ENCODE measurements at regions not wholly inside any gene's neighbourhood (a gene's known extent, or its start where the extent isn't known, plus 50 kb on each side); places are given as distances from the start of the nearest gene placed in this dataset.

DNA sequence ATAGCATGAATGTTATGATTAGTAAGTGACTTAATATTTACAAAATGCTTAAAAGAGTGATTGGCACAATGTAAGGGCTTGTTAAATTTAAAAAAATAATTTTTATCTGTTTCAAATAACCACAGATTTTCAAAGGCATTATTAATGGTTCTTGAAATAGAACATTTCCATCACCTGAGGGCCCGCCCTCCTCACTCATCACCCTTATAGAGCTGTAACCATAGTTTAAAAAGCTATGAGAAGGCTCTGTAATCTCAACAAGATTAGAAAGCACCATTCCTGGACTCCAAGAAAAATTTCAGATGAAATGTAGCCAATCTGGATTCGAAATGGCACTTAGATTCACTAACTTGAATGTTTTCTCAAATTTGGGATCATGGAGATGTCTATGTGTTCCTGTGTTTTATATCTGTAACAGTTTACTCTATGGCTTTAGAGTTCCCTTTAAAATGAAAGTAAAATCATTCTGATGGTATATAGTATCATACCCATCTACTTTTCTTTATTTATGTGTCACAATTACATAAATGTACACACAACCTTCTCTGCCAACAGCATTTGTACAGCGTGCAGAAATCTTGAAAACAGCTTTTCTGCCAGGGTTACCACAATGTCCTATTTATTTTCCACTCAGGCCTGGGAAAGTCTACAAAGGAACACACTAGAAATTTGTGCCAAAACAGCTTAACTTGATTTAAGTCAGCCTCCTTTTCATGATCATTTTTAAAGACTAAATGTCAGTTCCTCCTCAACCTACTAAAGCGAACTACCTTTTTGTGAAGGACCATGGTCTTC is 207.7 kb downstream of the TBX18 start:
- no peaks in the 10 kb centered on the region for H3K27me3 ChIP-seq
- H3K4me3 ChIP-seq = no peak overlapping the region
- no peaks in the 10 kb centered on the region for H3K9me3 ChIP-seq
- no peaks in the 10 kb centered on the region for H3K4me1 ChIP-seq
- no peaks in the 10 kb centered on the region for H3K36me3 ChIP-seq
- DNase-seq = no peak
- no peak overlapping the region for H3K9ac ChIP-seq (ENCODE audit: low read depth in 2 of 2, low read length in 2 of 2)
- no peak overlapping the region for H3K27ac ChIP-seq
- TF ChIP-seq CTCF (IDR thresholded peaks at IDR 0.05) = no peak
- intact Hi-C loops (cut with DNase I) = no loop called here

DNA sequence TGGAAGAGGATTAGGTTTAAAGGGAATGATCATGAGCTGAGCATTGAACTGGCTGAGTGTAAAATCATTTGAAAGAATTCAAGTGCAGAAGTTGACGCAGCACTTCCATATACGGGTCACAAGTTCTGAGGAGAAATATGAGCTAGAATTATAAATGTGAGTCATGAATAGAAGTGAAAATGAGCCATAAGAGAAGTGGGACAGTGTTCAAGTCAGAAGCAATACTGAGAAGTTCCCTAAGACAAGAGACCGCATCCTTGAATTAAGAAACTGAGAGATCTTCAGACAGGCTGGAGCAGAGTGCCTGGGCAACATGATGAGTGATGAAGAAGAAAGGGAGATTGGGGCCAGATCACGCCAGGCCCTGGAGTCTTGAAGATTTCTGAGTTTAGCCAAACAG is 209.7 kb downstream of the TBX18 start:
- Histone ChIP-seq H3K9ac (ENCODE audit: low read depth in 2 of 2, low read length in 2 of 2) (no peak overlapping the region), H3K4me1 (no peaks in the 10 kb centered on the region), H3K27me3 (no peaks in the 10 kb centered on the region), H3K4me3 (no peak overlapping the region), H3K9me3 (no peaks in the 10 kb centered on the region), H3K36me3 (no peaks in the 10 kb centered on the region), H3K27ac (no peak overlapping the region)
- no peak for TF ChIP-seq CTCF (IDR thresholded peaks at IDR 0.05)
- no peak for DNase-seq
- intact Hi-C loops (cut with DNase I) = no loop called here

GRCh38 chr6:84554074-84554473 is 210.3 kb downstream of the TBX18 start:
- Histone ChIP-seq H3K4me3 (no peak overlapping the region), H3K9me3 (no peaks in the 10 kb centered on the region), H3K27ac (no peak overlapping the region), H3K27me3 (no peaks in the 10 kb centered on the region), H3K9ac (ENCODE audit: low read depth in 2 of 2, low read length in 2 of 2) (no peak overlapping the region), H3K36me3 (no peaks in the 10 kb centered on the region), H3K4me1 (no peaks in the 10 kb centered on the region)
- TF ChIP-seq CTCF (IDR thresholded peaks at IDR 0.05) = no peak
- intact Hi-C loops (cut with DNase I) = no loop called here
- DNase-seq = no peak

- H3K36me3 ChIP-seq = no peaks in the 10 kb centered on the region
Measured at GRCh38 chr6:84553527-84553926, 210.9 kb downstream of the TBX18 start.

GRCh38 chr6:84551797-84552196 is 212.6 kb downstream of the TBX18 start:
- Histone ChIP-seq H3K4me1 (no peaks in the 10 kb centered on the region), H3K9me3 (no peaks in the 10 kb centered on the region), H3K27me3 (no peaks in the 10 kb centered on the region), H3K9ac (ENCODE audit: low read depth in 2 of 2, low read length in 2 of 2) (no peak overlapping the region), H3K4me3 (no peak overlapping the region), H3K27ac (no peak overlapping the region), H3K36me3 (no peaks in the 10 kb centered on the region)
- DNase-seq = no peak
- no peak for TF ChIP-seq CTCF (IDR thresholded peaks at IDR 0.05)
- intact Hi-C loops (cut with DNase I) = no loop called here

More at GRCh38 chr6:84553527-84553926, 210.9 kb downstream of the TBX18 start:
- H3K27me3 ChIP-seq = no peaks in the 10 kb centered on the region
- no peak overlapping the region for H3K4me3 ChIP-seq
- no peaks in the 10 kb centered on the region for H3K9me3 ChIP-seq
- H3K27ac ChIP-seq = no peak overlapping the region
- no peak for DNase-seq
- no peak overlapping the region for H3K9ac ChIP-seq (ENCODE audit: low read depth in 2 of 2, low read length in 2 of 2)
- no peaks in the 10 kb centered on the region for H3K4me1 ChIP-seq
- intact Hi-C loops (cut with DNase I) = no loop called here
- no peak for TF ChIP-seq CTCF (IDR thresholded peaks at IDR 0.05)
